GM12878 (cell line): ENCODE measurements at regions not wholly inside any gene's neighbourhood (a gene's known extent, or its start where the extent isn't known, plus 50 kb on each side); places are given as distances from the start of the nearest gene placed in this dataset.

ENCODE experiments used
- ATAC-seq: fragments of 200-7000 bp; cut with Tn5 transposase; 3 replicates; pipeline ENCODE4 v1.9.1; 2020; ENCODE audit warnings: mild to moderate bottlenecking, moderate library complexity
- BruUV-seq: library from RNA; stranded (reverse); fragments of 400-500 nt; replicated peaks from 2 replicates; lab custom pipeline; 2021; lab: Mats Ljungman, UMichigan
- CTCF ChIA-PET: fragments of 300-600 bp; sonication (Branson Sonifier 250); formaldehyde crosslinking; extraction: SDS; loops from one replicate; lab custom pipeline; 2021; ENCODE audit warnings: inconsistent platforms; lab: Yijun Ruan, JAX
- POLR2A ChIA-PET: fragments of 350-600 bp; formaldehyde crosslinking; extraction: SDS; loops from one replicate; lab custom pipeline; 2021; ENCODE audit warnings: inconsistent platforms; lab: Charles Lee
- RAD21 ChIA-PET: fragments of 300-600 bp; sonication (Branson Sonifier 250); formaldehyde crosslinking; loops from one replicate; lab custom pipeline; 2023; ENCODE audit warnings: antibody characterized with exemption; ENCODE audit not compliant: unreplicated experiment; lab: Charles Lee
- SMC1A ChIA-PET: fragments of 300-600 bp; sonication (Branson Sonifier 250); formaldehyde crosslinking; loops from one replicate; lab custom pipeline; 2023; ENCODE audit not compliant: unreplicated experiment, uncharacterized antibody; lab: Charles Lee
- DNase-seq: peaks from one replicate; pipeline ENCODE4 v3.0.0-alpha.2; 2011; ENCODE audit warnings: low read depth, low spot score
- FAIRE-seq: peaks from 3 replicates; lab custom pipeline; 2011; peaks lifted over from hg19 to GRCh38; lab: Jason Lieb, UNC
- H2AFZ ChIP-seq: 2 replicates; pipeline ENCODE4 v1.6.0; 2011; ENCODE audit warnings: low read depth, low read length, control low read depth; ENCODE audit not compliant: control insufficient read depth
- H3K27ac ChIP-seq: 2 replicates; pipeline ENCODE4 v1.5.1; 2011; ENCODE audit warnings: control low read depth; ENCODE audit not compliant: control insufficient read depth, insufficient read depth
- H3K27me3 ChIP-seq, 2 experiments: replicated peaks in 1 of 2; 2 replicates each; pipeline versions ENCODE4 v1.6.0 to v1.6.1; 2011; ENCODE audit warnings: low read length in 1 of 2; ENCODE audit not compliant: control insufficient read depth in 2 of 2, insufficient read depth in 2 of 2
- H3K36me3 ChIP-seq, 2 experiments: 2 replicates each; pipeline ENCODE4 v1.5.1; 2011; ENCODE audit warnings: low read length in 1 of 2; ENCODE audit not compliant: control insufficient read depth in 2 of 2, insufficient read depth in 2 of 2
- H3K4me1 ChIP-seq: 2 replicates; pipeline ENCODE4 v1.6.1; 2011; ENCODE audit warnings: mild to moderate bottlenecking, low read length, moderate library complexity, mixed read lengths; ENCODE audit not compliant: control insufficient read depth, insufficient read depth
- H3K4me2 ChIP-seq: 2 replicates; pipeline ENCODE4 v1.6.0; 2011; ENCODE audit warnings: control low read depth; ENCODE audit not compliant: control insufficient read depth, insufficient read depth
- H3K4me3 ChIP-seq: fragments of 200-600 bp; sonication (generic); 2 replicates; pipeline ENCODE4 v1.5.1; 2016
- H3K79me2 ChIP-seq: 2 replicates; pipeline ENCODE4 v1.6.0; 2011; ENCODE audit warnings: low read length; ENCODE audit not compliant: control insufficient read depth, insufficient read depth
- H3K9ac ChIP-seq: 2 replicates; pipeline ENCODE4 v1.8.0; 2011; ENCODE audit warnings: low read length, control low read depth, mixed read lengths; ENCODE audit not compliant: control insufficient read depth, insufficient read depth
- H3K9me3 ChIP-seq: replicated peaks from 3 replicates; pipeline ENCODE4 v1.5.1; 2011; ENCODE audit warnings: mild to moderate bottlenecking, low read length; ENCODE audit not compliant: control insufficient read depth, insufficient read depth
- H4K20me1 ChIP-seq: 2 replicates; pipeline ENCODE4 v1.6.0; 2011; ENCODE audit not compliant: control insufficient read depth, insufficient read depth
- BRCA1 ChIP-seq: IDR thresholded peaks from 2 replicates; pipeline ENCODE4 v1.6.1; 2011; ENCODE audit warnings: low read depth, low read length, improper control_type of control experiment
- ESRRA ChIP-seq: IDR thresholded peaks from 2 replicates; pipeline ENCODE4 v1.6.1; 2012; ENCODE audit warnings: mild to moderate bottlenecking, low read length, improper control_type of control experiment
- FOS ChIP-seq: IDR thresholded peaks from 3 replicates; pipeline ENCODE4 v1.6.1; 2011; ENCODE audit warnings: borderline replicate concordance; ENCODE audit not compliant: insufficient read length; ENCODE audit errors: extremely low read depth
- IKZF1 ChIP-seq: fragments of 450-650 bp; conservative IDR thresholded peaks from 2 replicates; pipeline ENCODE4 v1.6.1; 2017; ENCODE audit warnings: antibody characterized with exemption, mild to moderate bottlenecking
- NR2C2 ChIP-seq: IDR thresholded peaks from 2 replicates; pipeline ENCODE4 v1.6.1; 2011; ENCODE audit warnings: borderline replicate concordance, low read depth; ENCODE audit not compliant: control insufficient read depth, insufficient read length
- NRF1 ChIP-seq: conservative IDR thresholded peaks from 2 replicates; pipeline ENCODE4 v1.6.1; 2011; ENCODE audit warnings: mild to moderate bottlenecking, low read depth, low read length, improper control_type of control experiment
- STAT1 ChIP-seq: fragments of 450-650 bp; conservative IDR thresholded peaks from 2 replicates; pipeline ENCODE4 v1.6.1; 2014; ENCODE audit warnings: antibody characterized with exemption, mild to moderate bottlenecking
- ZBED1 ChIP-seq: IDR thresholded peaks from 2 replicates; pipeline ENCODE4 v1.6.1; 2016; ENCODE audit warnings: borderline replicate concordance
- WGBS: methylation state at CpG from one replicate; pipeline ENCODE4 v1.1.6; 2016; ENCODE audit warnings: low lambda C conversion rate; ENCODE audit not compliant: insufficient replicate concordance, insufficient coverage; ENCODE audit errors: missing lambda C conversion rate; 5-methylcytosine and 5-hydroxymethylcytosine counted together
- in situ Hi-C: fragments of 300-500 bp; cut with MboI; formaldehyde crosslinking; loops from 9 replicates; pipeline ENCODE4 v1.14.3; 2018; ENCODE audit warnings: mixed read lengths
- intact Hi-C: fragments of 100-400 bp; cut with micrococcal nuclease; formaldehyde crosslinking; loops from one replicate; pipeline ENCODE4 v1.14.2; 2022; ENCODE audit not compliant: unreplicated experiment
- TF ChIP-seq, protein P1 (sequence below): fragments of 450-650 bp; IDR thresholded peaks from 2 replicates; pipeline ENCODE4 v1.6.1; 2016; ENCODE audit warnings: mild to moderate bottlenecking
- TF ChIP-seq, protein P2 (sequence below): IDR thresholded peaks from 2 replicates; pipeline ENCODE4 v1.6.1; 2012; ENCODE audit warnings: low read length, inconsistent platforms
- TF ChIP-seq, protein P3 (sequence below): IDR thresholded peaks from 2 replicates; pipeline ENCODE4 v1.6.1; 2011; ENCODE audit warnings: mild to moderate bottlenecking, low read depth, low read length, moderate library complexity; ENCODE audit not compliant: insufficient replicate concordance

DNA sequence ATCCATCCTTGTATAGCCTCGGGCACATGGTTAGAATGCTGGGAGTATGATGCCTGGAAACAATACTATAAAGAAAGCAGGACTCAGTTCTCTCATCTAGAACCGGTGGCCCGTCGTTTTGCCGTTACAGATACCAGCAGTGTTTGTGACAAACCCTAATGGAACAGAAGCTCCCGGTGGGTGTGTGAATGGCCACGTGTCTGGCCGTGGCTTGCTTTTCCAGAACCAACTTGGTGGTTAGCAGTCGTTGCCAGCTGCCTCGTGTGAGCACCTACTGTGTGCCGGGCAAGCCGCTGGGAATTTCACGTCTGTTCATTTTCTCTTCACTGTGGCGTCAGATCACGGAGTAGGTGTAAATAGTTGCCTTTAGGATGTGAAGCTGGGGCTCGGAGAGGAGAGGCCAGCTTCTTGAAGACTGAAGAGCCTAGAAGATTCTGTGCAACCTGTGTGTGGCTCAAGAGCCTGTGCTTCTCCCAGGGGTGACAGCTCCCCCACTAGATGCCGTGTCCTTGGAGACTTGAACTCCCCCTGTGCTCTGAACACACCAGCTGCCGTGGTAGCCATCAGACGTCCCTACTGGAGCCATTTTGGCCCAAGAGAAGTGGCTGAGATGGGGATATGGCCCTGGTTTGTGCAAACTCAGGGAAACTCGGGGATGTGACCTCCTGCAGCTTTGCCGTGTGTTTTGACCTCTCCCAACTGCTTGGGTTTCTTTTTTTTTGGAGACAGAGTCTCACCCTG is 57.5 kb upstream of the PPARA start:
- Histone ChIP-seq H3K9ac (no peak overlapping the region), H3K36me3 (no peaks in the 10 kb centered on the region), H3K4me1 (no peaks in the 10 kb centered on the region)
- FAIRE-seq = no peak
- TF ChIP-seq, protein P1, sequence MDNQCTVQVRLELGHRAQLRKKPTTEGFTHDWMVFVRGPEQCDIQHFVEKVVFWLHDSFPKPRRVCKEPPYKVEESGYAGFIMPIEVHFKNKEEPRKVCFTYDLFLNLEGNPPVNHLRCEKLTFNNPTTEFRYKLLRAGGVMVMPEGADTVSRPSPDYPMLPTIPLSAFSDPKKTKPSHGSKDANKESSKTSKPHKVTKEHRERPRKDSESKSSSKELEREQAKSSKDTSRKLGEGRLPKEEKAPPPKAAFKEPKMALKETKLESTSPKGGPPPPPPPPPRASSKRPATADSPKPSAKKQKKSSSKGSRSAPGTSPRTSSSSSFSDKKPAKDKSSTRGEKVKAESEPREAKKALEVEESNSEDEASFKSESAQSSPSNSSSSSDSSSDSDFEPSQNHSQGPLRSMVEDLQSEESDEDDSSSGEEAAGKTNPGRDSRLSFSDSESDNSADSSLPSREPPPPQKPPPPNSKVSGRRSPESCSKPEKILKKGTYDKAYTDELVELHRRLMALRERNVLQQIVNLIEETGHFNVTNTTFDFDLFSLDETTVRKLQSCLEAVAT = no peak
- TF ChIP-seq STAT1 (no peak), NR2C2 (no peak), NRF1 (no peak), FOS (no peak), ESRRA (no peak), BRCA1 (no peak), ZBED1 (no peak), IKZF1 (no peak)
- TF ChIP-seq, protein P2, sequence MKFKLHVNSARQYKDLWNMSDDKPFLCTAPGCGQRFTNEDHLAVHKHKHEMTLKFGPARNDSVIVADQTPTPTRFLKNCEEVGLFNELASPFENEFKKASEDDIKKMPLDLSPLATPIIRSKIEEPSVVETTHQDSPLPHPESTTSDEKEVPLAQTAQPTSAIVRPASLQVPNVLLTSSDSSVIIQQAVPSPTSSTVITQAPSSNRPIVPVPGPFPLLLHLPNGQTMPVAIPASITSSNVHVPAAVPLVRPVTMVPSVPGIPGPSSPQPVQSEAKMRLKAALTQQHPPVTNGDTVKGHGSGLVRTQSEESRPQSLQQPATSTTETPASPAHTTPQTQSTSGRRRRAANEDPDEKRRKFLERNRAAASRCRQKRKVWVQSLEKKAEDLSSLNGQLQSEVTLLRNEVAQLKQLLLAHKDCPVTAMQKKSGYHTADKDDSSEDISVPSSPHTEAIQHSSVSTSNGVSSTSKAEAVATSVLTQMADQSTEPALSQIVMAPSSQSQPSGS = no peak
- TF ChIP-seq, protein P3, sequence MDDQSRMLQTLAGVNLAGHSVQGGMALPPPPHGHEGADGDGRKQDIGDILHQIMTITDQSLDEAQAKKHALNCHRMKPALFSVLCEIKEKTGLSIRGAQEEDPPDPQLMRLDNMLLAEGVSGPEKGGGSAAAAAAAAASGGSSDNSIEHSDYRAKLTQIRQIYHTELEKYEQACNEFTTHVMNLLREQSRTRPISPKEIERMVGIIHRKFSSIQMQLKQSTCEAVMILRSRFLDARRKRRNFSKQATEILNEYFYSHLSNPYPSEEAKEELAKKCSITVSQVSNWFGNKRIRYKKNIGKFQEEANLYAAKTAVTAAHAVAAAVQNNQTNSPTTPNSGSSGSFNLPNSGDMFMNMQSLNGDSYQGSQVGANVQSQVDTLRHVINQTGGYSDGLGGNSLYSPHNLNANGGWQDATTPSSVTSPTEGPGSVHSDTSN = no peak
- TF ChIP-seq, all 136 proteins: peak for 0
- Histone ChIP-seq H2AFZ (no peak overlapping the region), H3K9me3 (no peaks in the 10 kb centered on the region), H3K27ac (no peak overlapping the region), H3K79me2 (no peaks in the 10 kb centered on the region), H3K27me3 (no peaks in the 10 kb centered on the region), H3K4me2 (no peak overlapping the region), H4K20me1 (no peaks in the 10 kb centered on the region; the same call in 1 of the 2 replicates), H3K4me3 (no peak overlapping the region)
- ChIA-PET CTCF (no interaction called here), POLR2A (no interaction called here), RAD21 (no interaction called here), SMC1A (no interaction called here)
- BruUV-seq = no TSS peak
- in situ Hi-C loops (no loop called here), intact Hi-C loops (no loop called here)
- DNase-seq (no peak), ATAC-seq (no peak)
- 91% methylated on average over 21 of the region's 21 CpGs for WGBS
